HepG2 (cell line): ENCODE measurements at regions not wholly inside any gene's neighbourhood (a gene's known extent, or its start where the extent isn't known, plus 50 kb on each side); places are given as distances from the start of the nearest gene placed in this dataset.
"Not testable (repeated sequence)": the region's sequence is repeated elsewhere in the genome, so short reads cannot be mapped to it uniquely, and the experiment has no call there.

ENCODE experiments used
- ATAC-seq: fragments of 200-7000 bp; cut with Tn5 transposase; 3 replicates; pipeline ENCODE4 v1.9.1; 2020; ENCODE audit warnings: mild to moderate bottlenecking, moderate library complexity
- BruUV-seq: library from RNA; stranded (reverse); fragments of 400-500 nt; replicated peaks from 2 replicates; lab custom pipeline; 2021; lab: Mats Ljungman, UMichigan
- CTCF ChIA-PET: fragments of 300-600 bp; formaldehyde crosslinking; extraction: SDS; loops from one replicate; lab custom pipeline; 2021; ENCODE audit warnings: low total read pairs, inconsistent platforms, low intra/inter-chr PET ratio; lab: Yijun Ruan, JAX
- POLR2A ChIA-PET: fragments of 350-600 bp; sonication (Branson Sonifier 250); formaldehyde crosslinking; loops from one replicate; lab custom pipeline; 2020; ENCODE audit warnings: antibody characterized with exemption, inconsistent platforms; lab: Yijun Ruan, JAX
- DNase-seq: peaks from one replicate; pipeline ENCODE4 v3.0.0-alpha.2; 2015; ENCODE audit warnings: low spot score
- FAIRE-seq: peaks from 3 replicates; lab custom pipeline; 2011; peaks lifted over from hg19 to GRCh38; lab: Jason Lieb, UNC
- H2AFZ ChIP-seq: one replicate; pipeline ENCODE4 v1.6.1; 2011; ENCODE audit warnings: low read length, inconsistent platforms
- H3K27ac ChIP-seq: fragments of 300-600 bp; 3 replicates; pipeline ENCODE4 v1.8.0; 2011; ENCODE audit warnings: mixed run types, mild to moderate bottlenecking, mixed read lengths, low read length, inconsistent platforms; ENCODE audit not compliant: insufficient read depth; ENCODE audit errors: extremely low read length
- H3K27me3 ChIP-seq, 2 experiments: fragments of 200-600 bp in 1 of 2; 2 replicates in 1 of 2; 3 replicates in 1 of 2; pipeline versions ENCODE4 v1.6.0 to v1.8.0; 2011; ENCODE audit warnings: low read length in 2 of 2, mild to moderate bottlenecking in 2 of 2, moderate library complexity in 2 of 2, inconsistent platforms in 1 of 2; ENCODE audit not compliant: insufficient read depth in 2 of 2, control insufficient read depth in 1 of 2
- H3K36me3 ChIP-seq, 2 experiments: fragments of 200-600 bp in 1 of 2; replicated peaks in 1 of 2; 2 replicates in 1 of 2; 3 replicates in 1 of 2; pipeline versions ENCODE4 v1.5.1 to v1.8.0; 2011; ENCODE audit warnings: low read length in 2 of 2, inconsistent platforms in 1 of 2; ENCODE audit not compliant: insufficient read depth in 2 of 2, control insufficient read depth in 1 of 2
- H3K4me1 ChIP-seq: 2 replicates; pipeline ENCODE4 v1.5.1; 2012; ENCODE audit warnings: low read length, inconsistent platforms; ENCODE audit not compliant: insufficient read depth
- H3K4me2 ChIP-seq: 2 replicates; pipeline ENCODE4 v1.6.0; 2011; ENCODE audit warnings: low read depth, low read length, inconsistent platforms
- H3K4me3 ChIP-seq, 3 experiments: fragments of 200-600 bp in 1 of 3; sonication (generic), shearing (Covaris generic) in 1 of 3; replicated peaks in 1 of 3; 2 replicates each; pipeline ENCODE4 v1.5.1; 2011 to 2016; ENCODE audit warnings: low read length in 3 of 3, inconsistent platforms in 2 of 3, low read depth in 2 of 3, mild to moderate bottlenecking in 2 of 3, control low read depth in 1 of 3, mixed read lengths in 1 of 3; ENCODE audit not compliant: insufficient read depth in 1 of 3
- H3K79me2 ChIP-seq: one replicate; pipeline ENCODE4 v1.6.1; 2011; ENCODE audit warnings: low read length, inconsistent platforms; ENCODE audit not compliant: insufficient read depth
- H3K9ac ChIP-seq: 2 replicates; pipeline ENCODE4 v1.6.0; 2011; ENCODE audit warnings: mild to moderate bottlenecking, low read depth, low read length, inconsistent platforms; ENCODE audit not compliant: insufficient read depth
- H3K9me3 ChIP-seq: 2 replicates; pipeline ENCODE4 v1.5.1; 2012; ENCODE audit warnings: mild to moderate bottlenecking, low read length
- H4K20me1 ChIP-seq: 2 replicates; pipeline ENCODE4 v1.6.0; 2011; ENCODE audit warnings: inconsistent platforms, mild to moderate bottlenecking, low read length, moderate library complexity; ENCODE audit not compliant: insufficient read depth
- ATF4 ChIP-seq, 2 experiments: fragments of 450-650 bp in 1 of 2; sonication (generic) in 1 of 2; formaldehyde crosslinking; IDR thresholded peaks; 2 replicates each; pipeline versions ENCODE4 v1.5.0 to v1.8.0; 2020 to 2022; ENCODE audit warnings: mild to moderate bottlenecking in 1 of 2, missing genetic modification reagents in 1 of 2
- NCOA2 ChIP-seq: sonication (generic); formaldehyde crosslinking; IDR thresholded peaks from 2 replicates; pipeline ENCODE4 v1.8.0; 2022; ENCODE audit warnings: inconsistent platforms
- NR2F6 ChIP-seq, 2 experiments: IDR thresholded peaks; 2 replicates each; pipeline ENCODE4 v1.6.1; 2016; ENCODE audit warnings: antibody characterized with exemption in 1 of 2, mild to moderate bottlenecking in 1 of 2
- RORA ChIP-seq: sonication (generic); formaldehyde crosslinking; IDR thresholded peaks from 2 replicates; pipeline ENCODE4 v1.5.0; 2020; ENCODE audit warnings: mild to moderate bottlenecking, missing genetic modification reagents, moderate library complexity
- YEATS4 ChIP-seq: sonication (generic); formaldehyde crosslinking; IDR thresholded peaks from 2 replicates; pipeline ENCODE4 v1.4.0; 2020; ENCODE audit warnings: missing genetic modification reagents, borderline replicate concordance
- ZFP62 ChIP-seq: sonication (generic); formaldehyde crosslinking; IDR thresholded peaks from 2 replicates; pipeline ENCODE4 v1.4.0; 2020; ENCODE audit warnings: missing genetic modification reagents
- ZNF660 ChIP-seq: sonication (generic); formaldehyde crosslinking; IDR thresholded peaks from 2 replicates; pipeline ENCODE4 v1.5.1; 2020; ENCODE audit warnings: mild to moderate bottlenecking, low read depth, missing genetic modification reagents, borderline replicate concordance
- ZNF816 ChIP-seq: sonication (generic); formaldehyde crosslinking; IDR thresholded peaks from 2 replicates; pipeline ENCODE4 v1.8.0; 2022; ENCODE audit warnings: missing genetic modification reagents, mild to moderate bottlenecking, borderline replicate concordance
- WGBS: methylation state at CpG from one replicate; pipeline ENCODE4 v1.1.6; 2017; ENCODE audit warnings: low lambda C conversion rate; 5-methylcytosine and 5-hydroxymethylcytosine counted together
- in situ Hi-C: cut with HindIII; loops from 2 replicates; pipeline ENCODE4 v1.10.0; 2017; ENCODE audit warnings: low pct_unique_long_range_greater_than_20kb; ENCODE audit not compliant: extremely low pct_ligation_motif_present
- intact Hi-C: fragments of 100-400 bp; cut with micrococcal nuclease; formaldehyde crosslinking; loops from one replicate; pipeline ENCODE4 v1.10.0; 2022; ENCODE audit not compliant: unreplicated experiment

DNA sequence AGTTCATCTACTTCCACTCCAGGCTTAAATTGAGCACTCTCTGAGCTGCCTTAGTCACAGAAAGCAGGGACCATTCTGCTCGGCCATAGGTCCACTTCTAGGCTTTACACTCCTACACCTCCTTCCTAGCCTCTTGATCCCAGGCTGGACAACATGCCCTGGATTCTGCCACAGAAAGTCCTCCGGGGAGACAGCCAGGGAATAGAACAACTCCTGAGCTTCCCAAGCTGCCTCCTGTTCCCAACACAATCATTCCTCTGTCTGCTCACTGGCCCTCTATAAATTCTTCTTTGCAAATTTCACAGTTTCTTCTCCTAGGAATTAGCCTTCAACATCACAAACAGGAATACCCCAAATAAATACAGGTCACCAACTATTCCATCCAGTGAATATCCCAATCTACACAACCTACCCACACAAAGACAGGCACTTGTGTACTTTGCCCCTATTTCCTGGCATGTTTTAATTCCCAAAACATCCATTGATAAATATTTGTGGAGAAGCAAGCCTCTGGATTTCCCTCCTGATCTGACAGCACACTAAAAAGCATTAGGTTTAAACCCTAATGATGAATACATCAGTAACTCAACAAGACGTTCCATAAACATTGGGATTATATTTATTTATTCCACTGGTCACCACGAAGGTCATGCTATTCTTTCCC is 125.5 kb downstream of the ENC1 start (continued):
- TF ChIP-seq RORA = no peak
- TF ChIP-seq ATF4 (CRISPR knock-in tag; IDR thresholded peaks at IDR 0.05) = no peak
- TF ChIP-seq ZNF816 (CRISPR knock-in tag) = no peak
- no peak for TF ChIP-seq ZNF660
- no peak for TF ChIP-seq ZFP62 (CRISPR knock-in tag)
- TF ChIP-seq NCOA2 (CRISPR knock-in tag) = peak; percentile 46; the same call in 1 of the 2 replicates
- no peak for TF ChIP-seq YEATS4 (CRISPR knock-in tag)
- no peak for TF ChIP-seq NR2F6 (IDR thresholded peaks at IDR 0.05)
- no peak for TF ChIP-seq NR2F6 (CRISPR knock-in tag; IDR thresholded peaks at IDR 0.05)

GRCh38 chr5:74511770-74512169 is 128.8 kb downstream of the ENC1 start:
- POLR2A ChIA-PET, H4K20me1 ChIP-seq, FAIRE-seq, H3K9me3 ChIP-seq, H3K27ac ChIP-seq, H3K27me3 ChIP-seq, H3K36me3 ChIP-seq, CTCF ChIA-PET, H3K9ac ChIP-seq, H3K79me2 ChIP-seq, ATAC-seq, in situ Hi-C loops, intact Hi-C loops, H2AFZ ChIP-seq, DNase-seq, H3K4me3 ChIP-seq, BruUV-seq, H3K4me2 ChIP-seq: not testable (repeated sequence)
- 70% methylated on average over 2 of the region's 2 CpGs for WGBS
- H3K4me1 ChIP-seq = peaks cover 34% of the 10 kb centered on the region
